HG02943 (cell line): ENCODE measurements at regions not wholly inside any gene's neighbourhood (a gene's known extent, or its start where the extent isn't known, plus 50 kb on each side); places are given as distances from the start of the nearest gene placed in this dataset.
"Not testable (repeated sequence)": the region's sequence is repeated elsewhere in the genome, so short reads cannot be mapped to it uniquely, and the experiment has no call there.

Source experiments
- ATAC-seq: cut with Tn5 transposase; IDR thresholded peaks from one replicate; pipeline ENCODE4 v1.9.1; 2021; ENCODE audit warnings: mild to moderate bottlenecking, low read depth, moderate library complexity; ENCODE audit not compliant: unreplicated experiment

GRCh38 chr18:56448751-56449150 lies 189.6 kb downstream of the TXNL1 start:
- no peak for ATAC-seq

GRCh38 chr18:56445422-56445821 lies 193.0 kb downstream of the TXNL1 start:
- ATAC-seq: no peak

GRCh38 chr18:56444201-56444600 lies 194.2 kb downstream of the TXNL1 start:
- no peak for ATAC-seq

GRCh38 chr18:56443166-56443907 lies 195.1 kb downstream of the TXNL1 start:
- no peak for ATAC-seq

GRCh38 chr18:56438480-56438879 lies 199.9 kb downstream of the TXNL1 start:
- not testable (repeated sequence) for ATAC-seq

GRCh38 chr18:56436651-56437050 lies 201.7 kb downstream of the TXNL1 start:
- ATAC-seq: no peak

- no peak for ATAC-seq
Observed at GRCh38 chr18:56433919-56434318, 204.5 kb downstream of the TXNL1 start.

GRCh38 chr18:56431551-56431950 lies 206.8 kb downstream of the TXNL1 start:
- no peak for ATAC-seq

- ATAC-seq: no peak
Observed at GRCh38 chr18:56423626-56424025, 214.8 kb downstream of the TXNL1 start.

- ATAC-seq: no peak
Observed at GRCh38 chr18:56421647-56422046, 216.7 kb downstream of the TXNL1 start.

GRCh38 chr18:56420868-56421267 lies 217.5 kb downstream of the TXNL1 start:
- ATAC-seq: not testable (repeated sequence)

GRCh38 chr18:56414357-56414756 lies 224.0 kb downstream of the TXNL1 start:
- ATAC-seq: no peak

- ATAC-seq: no peak
Observed at GRCh38 chr18:56413862-56414261, 224.5 kb downstream of the TXNL1 start.

- no peak for ATAC-seq
Observed at GRCh38 chr18:56412951-56413350, 225.4 kb downstream of the TXNL1 start.

- no peak for ATAC-seq
Observed at GRCh38 chr18:56409736-56410135, 228.7 kb downstream of the TXNL1 start.

- no peak for ATAC-seq
Observed at GRCh38 chr18:56407646-56408180, 230.7 kb downstream of the TXNL1 start.

GRCh38 chr18:56402872-56403516 lies 235.4 kb downstream of the TXNL1 start:
- no peak for ATAC-seq

GRCh38 chr18:56393870-56394269 lies 244.5 kb downstream of the TXNL1 start:
- no peak for ATAC-seq

GRCh38 chr18:56391931-56392590 lies 246.3 kb downstream of the TXNL1 start:
- ATAC-seq: no peak

- no peak for ATAC-seq
Observed at GRCh38 chr18:56390626-56391025, 247.8 kb downstream of the TXNL1 start.

GRCh38 chr18:56389190-56389589 lies 249.2 kb downstream of the TXNL1 start:
- ATAC-seq: no peak
